B cell (primary cell): ENCODE measurements at regions not wholly inside any gene's neighbourhood (a gene's known extent, or its start where the extent isn't known, plus 50 kb on each side); places are given as distances from the start of the nearest gene placed in this dataset.

ENCODE experiments used
- CTCF ChIP-seq: fragments of 200-600 bp; IDR thresholded peaks from one replicate; pipeline ENCODE4 v1.8.0; 2022; ENCODE audit warnings: antibody characterized with exemption, mild to moderate bottlenecking
- EZH2 ChIP-seq: IDR thresholded peaks from 2 replicates; pipeline ENCODE4 v1.6.1; 2012; ENCODE audit warnings: borderline replicate concordance, low read depth, mild to moderate bottlenecking, moderate library complexity, low read length; ENCODE audit not compliant: insufficient read depth, poor library complexity, severe bottlenecking

GRCh38 chr18:51878724-51879123 lies 461.3 kb upstream of the DCC start:
- no peak for TF ChIP-seq CTCF
- TF ChIP-seq EZH2 = no peak
